GM12878 (cell line): ENCODE measurements at regions not wholly inside any gene's neighbourhood (a gene's known extent, or its start where the extent isn't known, plus 50 kb on each side); places are given as distances from the start of the nearest gene placed in this dataset.

Source experiments
- ATAC-seq: fragments of 200-7000 bp; cut with Tn5 transposase; 3 replicates; pipeline ENCODE4 v1.9.1; 2020; ENCODE audit warnings: mild to moderate bottlenecking, moderate library complexity
- BruUV-seq: library from RNA; stranded (reverse); fragments of 400-500 nt; replicated peaks from 2 replicates; lab custom pipeline; 2021; lab: Mats Ljungman, UMichigan
- CTCF ChIA-PET: fragments of 300-600 bp; sonication (Branson Sonifier 250); formaldehyde crosslinking; extraction: SDS; loops from one replicate; lab custom pipeline; 2021; ENCODE audit warnings: inconsistent platforms; lab: Yijun Ruan, JAX
- POLR2A ChIA-PET: fragments of 350-600 bp; formaldehyde crosslinking; extraction: SDS; loops from one replicate; lab custom pipeline; 2021; ENCODE audit warnings: inconsistent platforms; lab: Charles Lee
- RAD21 ChIA-PET: fragments of 300-600 bp; sonication (Branson Sonifier 250); formaldehyde crosslinking; loops from one replicate; lab custom pipeline; 2023; ENCODE audit warnings: antibody characterized with exemption; ENCODE audit not compliant: unreplicated experiment; lab: Charles Lee
- SMC1A ChIA-PET: fragments of 300-600 bp; sonication (Branson Sonifier 250); formaldehyde crosslinking; loops from one replicate; lab custom pipeline; 2023; ENCODE audit not compliant: unreplicated experiment, uncharacterized antibody; lab: Charles Lee
- DNase-seq: peaks from one replicate; pipeline ENCODE4 v3.0.0-alpha.2; 2011; ENCODE audit warnings: low read depth, low spot score
- FAIRE-seq: peaks from 3 replicates; lab custom pipeline; 2011; peaks lifted over from hg19 to GRCh38; lab: Jason Lieb, UNC
- H2AFZ ChIP-seq: 2 replicates; pipeline ENCODE4 v1.6.0; 2011; ENCODE audit warnings: low read depth, low read length, control low read depth; ENCODE audit not compliant: control insufficient read depth
- H3K27ac ChIP-seq: 2 replicates; pipeline ENCODE4 v1.5.1; 2011; ENCODE audit warnings: control low read depth; ENCODE audit not compliant: control insufficient read depth, insufficient read depth
- H3K27me3 ChIP-seq, 2 experiments: replicated peaks in 1 of 2; 2 replicates each; pipeline versions ENCODE4 v1.6.0 to v1.6.1; 2011; ENCODE audit warnings: low read length in 1 of 2; ENCODE audit not compliant: control insufficient read depth in 2 of 2, insufficient read depth in 2 of 2
- H3K36me3 ChIP-seq, 2 experiments: 2 replicates each; pipeline ENCODE4 v1.5.1; 2011; ENCODE audit warnings: low read length in 1 of 2; ENCODE audit not compliant: control insufficient read depth in 2 of 2, insufficient read depth in 2 of 2
- H3K4me1 ChIP-seq: 2 replicates; pipeline ENCODE4 v1.6.1; 2011; ENCODE audit warnings: mild to moderate bottlenecking, low read length, moderate library complexity, mixed read lengths; ENCODE audit not compliant: control insufficient read depth, insufficient read depth
- H3K4me2 ChIP-seq: 2 replicates; pipeline ENCODE4 v1.6.0; 2011; ENCODE audit warnings: control low read depth; ENCODE audit not compliant: control insufficient read depth, insufficient read depth
- H3K4me3 ChIP-seq: fragments of 200-600 bp; sonication (generic); 2 replicates; pipeline ENCODE4 v1.5.1; 2016
- H3K79me2 ChIP-seq: 2 replicates; pipeline ENCODE4 v1.6.0; 2011; ENCODE audit warnings: low read length; ENCODE audit not compliant: control insufficient read depth, insufficient read depth
- H3K9ac ChIP-seq: 2 replicates; pipeline ENCODE4 v1.8.0; 2011; ENCODE audit warnings: low read length, control low read depth, mixed read lengths; ENCODE audit not compliant: control insufficient read depth, insufficient read depth
- H3K9me3 ChIP-seq: replicated peaks from 3 replicates; pipeline ENCODE4 v1.5.1; 2011; ENCODE audit warnings: mild to moderate bottlenecking, low read length; ENCODE audit not compliant: control insufficient read depth, insufficient read depth
- H4K20me1 ChIP-seq: 2 replicates; pipeline ENCODE4 v1.6.0; 2011; ENCODE audit not compliant: control insufficient read depth, insufficient read depth
- BACH1 ChIP-seq: fragments of 450-650 bp; IDR thresholded peaks from 2 replicates; pipeline ENCODE4 v1.6.1; 2017; ENCODE audit warnings: mild to moderate bottlenecking, borderline replicate concordance
- CHD1 ChIP-seq: IDR thresholded peaks from 2 replicates; pipeline ENCODE4 v1.6.1; 2012; ENCODE audit warnings: low read depth, low read length, improper control_type of control experiment
- GATAD2B ChIP-seq: fragments of 450-650 bp; conservative IDR thresholded peaks from 2 replicates; pipeline ENCODE4 v1.6.1; 2017; ENCODE audit warnings: low read depth, mild to moderate bottlenecking, moderate library complexity
- KLF5 ChIP-seq: fragments of 450-650 bp; IDR thresholded peaks from 2 replicates; pipeline ENCODE4 v1.6.1; 2014; ENCODE audit warnings: mild to moderate bottlenecking; ENCODE audit not compliant: partially characterized antibody
- MEF2B ChIP-seq: fragments of 450-650 bp; IDR thresholded peaks from 2 replicates; pipeline ENCODE4 v1.6.1; 2018; ENCODE audit warnings: mild to moderate bottlenecking, moderate library complexity; ENCODE audit not compliant: partially characterized antibody, poor library complexity, severe bottlenecking
- MTA3 ChIP-seq: IDR thresholded peaks from 2 replicates; pipeline ENCODE4 v1.6.1; 2012; ENCODE audit warnings: low read length, inconsistent platforms, borderline replicate concordance
- MXI1 ChIP-seq: fragments of 150-350 bp; IDR thresholded peaks from 2 replicates; pipeline ENCODE4 v1.6.1; 2011; ENCODE audit warnings: low read depth, mild to moderate bottlenecking, inconsistent platforms, low read length, improper control_type of control experiment
- RFX5 ChIP-seq: IDR thresholded peaks from 2 replicates; pipeline ENCODE4 v1.6.1; 2011; ENCODE audit warnings: low read depth, low read length, improper control_type of control experiment
- SUPT20H ChIP-seq: IDR thresholded peaks from 2 replicates; pipeline ENCODE4 v1.6.1; 2011; ENCODE audit warnings: low read depth, mild to moderate bottlenecking, low read length, moderate library complexity, borderline replicate concordance; ENCODE audit not compliant: control insufficient read depth
- ZNF592 ChIP-seq: fragments of 450-650 bp; IDR thresholded peaks from 2 replicates; pipeline ENCODE4 v1.6.1; 2017; ENCODE audit warnings: mild to moderate bottlenecking, moderate library complexity
- ZNF687 ChIP-seq: fragments of 450-650 bp; IDR thresholded peaks from 2 replicates; pipeline ENCODE4 v1.6.1; 2017; ENCODE audit warnings: mild to moderate bottlenecking, moderate library complexity
- WGBS: methylation state at CpG from one replicate; pipeline ENCODE4 v1.1.6; 2016; ENCODE audit warnings: low lambda C conversion rate; ENCODE audit not compliant: insufficient replicate concordance, insufficient coverage; ENCODE audit errors: missing lambda C conversion rate; 5-methylcytosine and 5-hydroxymethylcytosine counted together
- in situ Hi-C: fragments of 300-500 bp; cut with MboI; formaldehyde crosslinking; loops from 9 replicates; pipeline ENCODE4 v1.14.3; 2018; ENCODE audit warnings: mixed read lengths
- intact Hi-C: fragments of 100-400 bp; cut with micrococcal nuclease; formaldehyde crosslinking; loops from one replicate; pipeline ENCODE4 v1.14.2; 2022; ENCODE audit not compliant: unreplicated experiment

- TF ChIP-seq ZNF592: no peak
- no peak for TF ChIP-seq SUPT20H
- TF ChIP-seq RFX5: no peak
These were observed 213.5 kb downstream of the FGF9 start (continued) for GRCh38 chr13:21884299-21884909.

- intact Hi-C loops (no loop called here), in situ Hi-C loops (no loop called here)
- no TSS peak for BruUV-seq
- Histone ChIP-seq H4K20me1 (no peaks in the 10 kb centered on the region), H3K27me3 (no peaks in the 10 kb centered on the region), H3K4me3 (no peak overlapping the region), H2AFZ (no peak overlapping the region), H3K9ac (no peak overlapping the region), H3K27ac (no peak overlapping the region), H3K9me3 (no peaks in the 10 kb centered on the region; the same call in 2 of the 3 replicates), H3K79me2 (no peaks in the 10 kb centered on the region), H3K4me1 (no peaks in the 10 kb centered on the region), H3K4me2 (no peak overlapping the region), H3K36me3 (no peaks in the 10 kb centered on the region)
- ChIA-PET SMC1A (interaction anchor here (0.8 to 1.0 kb wide), 2 partner anchors 56 to 911 kb away, joined by 3 read pairs; no protein-coding TSS in a partner anchor), RAD21 (no interaction called here), CTCF (no interaction called here), POLR2A (no interaction called here)
- ATAC-seq (no peak), FAIRE-seq (no peak), DNase-seq (no peak)
- 29% methylated on average over 9 of the region's 9 CpGs for WGBS
- TF ChIP-seq MTA3 (no peak), ZNF687 (no peak), MXI1 (no peak), MEF2B (no peak), BACH1 (no peak), KLF5 (no peak), CHD1 (no peak), GATAD2B (no peak)
These were observed 214.2 kb downstream of the FGF9 start for GRCh38 chr13:21884965-21885567.
